HL-60 (cell line): ENCODE measurements at regions not wholly inside any gene's neighbourhood (a gene's known extent, or its start where the extent isn't known, plus 50 kb on each side); places are given as distances from the start of the nearest gene placed in this dataset.

Experiments used
- CTCF ChIP-seq: IDR thresholded peaks from one replicate; pipeline ENCODE4 v1.5.1; 2011; ENCODE audit warnings: low read length, control low read depth, inconsistent platforms; ENCODE audit not compliant: insufficient read depth
- GABPA ChIP-seq: IDR thresholded peaks from 2 replicates; pipeline ENCODE4 v1.6.1; 2012; ENCODE audit warnings: low read depth
- POLR2AphosphoS5 ChIP-seq: IDR thresholded peaks from 2 replicates; pipeline ENCODE4 v1.6.1; 2012; ENCODE audit warnings: low read depth
- REST ChIP-seq: IDR thresholded peaks from 2 replicates; pipeline ENCODE4 v1.6.1; 2012; ENCODE audit warnings: low read depth; ENCODE audit not compliant: insufficient replicate concordance
- SPI1 ChIP-seq: IDR thresholded peaks from 2 replicates; pipeline ENCODE4 v1.6.1; 2012; ENCODE audit warnings: low read depth, mild to moderate bottlenecking, borderline replicate concordance

- no peak for TF ChIP-seq CTCF
- TF ChIP-seq POLR2AphosphoS5: no peak
- no peak for TF ChIP-seq GABPA
- no peak for TF ChIP-seq REST
- TF ChIP-seq SPI1: no peak
Measured at GRCh38 chr1:5478156-5478695, 514.0 kb downstream of the NPHP4 start.
